CD4-positive, alpha-beta T cell treated with Interleukin-15 for 4 hours (primary cell): ENCODE measurements at regions not wholly inside any gene's neighbourhood (a gene's known extent, or its start where the extent isn't known, plus 50 kb on each side); places are given as distances from the start of the nearest gene placed in this dataset.
"Not testable (repeated sequence)": the region's sequence is repeated elsewhere in the genome, so short reads cannot be mapped to it uniquely, and the experiment has no call there.

ENCODE experiments used
- DNase-seq: peaks from one replicate; pipeline ENCODE4 v3.0.0-alpha.2; 2020; ENCODE audit warnings: low spot score

DNA sequence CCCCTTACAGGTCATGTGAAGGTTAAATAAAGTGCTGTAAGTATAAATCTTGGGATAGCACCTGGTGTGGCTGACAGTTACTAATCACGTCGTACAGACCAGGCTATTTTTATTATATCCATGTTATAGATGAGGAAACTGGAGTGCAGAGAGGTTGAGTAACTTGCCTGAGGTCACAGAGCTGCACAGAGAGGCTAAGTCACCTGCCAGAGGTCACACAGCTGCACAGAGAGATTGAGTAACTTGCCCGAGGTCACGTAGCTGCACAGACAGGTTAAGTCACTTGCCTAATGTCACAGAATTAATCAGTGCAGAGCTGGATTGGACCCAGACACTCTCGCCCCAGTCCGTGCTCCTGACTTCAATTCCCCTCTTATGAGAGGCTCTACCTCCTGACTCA lies 171.5 kb downstream of the NUP210 start:
- DNase-seq, result no peak

- DNase-seq, result no peak
These were observed 172.4 kb upstream of the IQSEC1 start for GRCh38 chr3:13245615-13245978.

- DNase-seq, result no peak
These were observed 170.4 kb upstream of the IQSEC1 start for GRCh38 chr3:13243586-13243985.

- DNase-seq, result no peak
These were observed 169.1 kb upstream of the IQSEC1 start for GRCh38 chr3:13242364-13242737.

GRCh38 chr3:13241621-13242363 lies 168.6 kb upstream of the IQSEC1 start:
- no peak for DNase-seq

- no peak for DNase-seq
These were observed 167.8 kb upstream of the IQSEC1 start for GRCh38 chr3:13240928-13241618.

- no peak for DNase-seq
These were observed 166.2 kb upstream of the IQSEC1 start for GRCh38 chr3:13239467-13239760.

GRCh38 chr3:13238687-13239466 lies 165.6 kb upstream of the IQSEC1 start:
- DNase-seq, result no peak

GRCh38 chr3:13237776-13238490 lies 164.7 kb upstream of the IQSEC1 start:
- no peak for DNase-seq

DNA sequence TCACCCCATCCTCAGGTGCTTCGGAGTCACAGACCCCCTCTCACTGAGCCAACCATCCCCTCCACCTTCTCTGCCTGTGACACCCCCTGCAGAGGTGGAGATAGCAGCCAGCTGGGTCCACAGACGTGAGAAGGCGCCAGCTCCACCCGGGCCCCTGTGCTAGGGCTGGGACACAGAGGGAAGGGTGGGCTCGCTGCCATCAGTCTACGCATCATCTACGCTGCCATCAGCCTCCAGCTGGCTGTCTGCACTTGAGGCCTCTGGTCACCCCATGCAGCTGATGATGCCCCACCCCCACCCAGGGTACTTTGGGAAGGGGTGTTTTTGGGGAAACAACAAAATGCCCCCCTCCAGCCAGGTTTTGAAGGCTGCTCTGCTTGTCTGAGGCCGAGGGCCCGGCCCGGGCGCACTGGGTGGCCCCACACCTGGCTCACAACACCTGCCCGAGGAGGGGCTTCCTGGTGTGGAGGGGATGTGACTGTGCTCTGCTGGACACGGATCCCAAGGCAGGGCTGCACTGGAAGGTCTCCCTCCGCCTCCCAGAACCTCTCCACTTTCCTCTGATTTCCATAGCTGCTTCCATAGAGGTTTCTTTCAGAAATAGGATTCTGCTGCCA lies 163.4 kb upstream of the IQSEC1 start:
- no peak for DNase-seq

DNA sequence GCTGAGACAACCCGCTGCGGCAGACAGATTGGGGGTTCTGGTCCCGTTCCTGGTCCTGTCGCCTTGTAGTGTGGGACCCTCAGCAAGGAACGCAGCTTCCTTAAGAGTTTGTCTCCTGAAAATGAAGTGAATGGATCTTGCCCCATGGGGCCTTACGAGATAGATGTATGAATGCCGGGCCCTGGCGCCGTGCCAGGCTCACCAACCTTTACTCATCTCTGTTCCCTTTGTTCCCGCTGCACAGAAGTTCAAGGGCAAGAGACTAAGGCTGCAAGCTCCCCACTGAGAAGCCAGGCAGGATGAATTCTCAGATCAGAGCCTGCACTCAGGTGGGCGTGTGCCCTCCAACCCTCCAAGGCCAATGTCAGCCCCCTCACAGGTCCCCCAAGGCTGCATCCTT lies 162.7 kb upstream of the IQSEC1 start:
- DNase-seq, result no peak

GRCh38 chr3:13235079-13235478 lies 161.8 kb upstream of the IQSEC1 start:
- peak; percentile 7 for DNase-seq

DNA sequence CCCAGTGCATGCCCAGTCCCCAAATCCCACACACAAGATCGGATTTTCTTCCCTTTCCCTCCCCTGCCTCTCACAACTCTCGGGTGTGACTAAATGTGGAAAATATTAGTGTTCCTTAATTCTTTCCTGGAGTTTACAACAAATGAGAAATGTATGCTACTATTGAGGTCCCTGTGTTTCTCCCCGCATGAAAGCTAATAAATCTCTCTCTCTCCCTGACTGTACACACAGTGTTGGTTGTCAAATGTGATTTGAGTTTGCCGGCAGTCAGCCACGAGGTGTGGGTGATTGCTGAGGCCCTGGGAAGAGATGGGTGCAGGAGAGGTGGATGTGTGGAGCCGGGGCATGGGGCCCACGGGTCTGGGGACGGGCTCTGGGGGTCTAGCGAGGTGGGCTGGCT lies 161.4 kb upstream of the IQSEC1 start:
- no peak for DNase-seq

DNA sequence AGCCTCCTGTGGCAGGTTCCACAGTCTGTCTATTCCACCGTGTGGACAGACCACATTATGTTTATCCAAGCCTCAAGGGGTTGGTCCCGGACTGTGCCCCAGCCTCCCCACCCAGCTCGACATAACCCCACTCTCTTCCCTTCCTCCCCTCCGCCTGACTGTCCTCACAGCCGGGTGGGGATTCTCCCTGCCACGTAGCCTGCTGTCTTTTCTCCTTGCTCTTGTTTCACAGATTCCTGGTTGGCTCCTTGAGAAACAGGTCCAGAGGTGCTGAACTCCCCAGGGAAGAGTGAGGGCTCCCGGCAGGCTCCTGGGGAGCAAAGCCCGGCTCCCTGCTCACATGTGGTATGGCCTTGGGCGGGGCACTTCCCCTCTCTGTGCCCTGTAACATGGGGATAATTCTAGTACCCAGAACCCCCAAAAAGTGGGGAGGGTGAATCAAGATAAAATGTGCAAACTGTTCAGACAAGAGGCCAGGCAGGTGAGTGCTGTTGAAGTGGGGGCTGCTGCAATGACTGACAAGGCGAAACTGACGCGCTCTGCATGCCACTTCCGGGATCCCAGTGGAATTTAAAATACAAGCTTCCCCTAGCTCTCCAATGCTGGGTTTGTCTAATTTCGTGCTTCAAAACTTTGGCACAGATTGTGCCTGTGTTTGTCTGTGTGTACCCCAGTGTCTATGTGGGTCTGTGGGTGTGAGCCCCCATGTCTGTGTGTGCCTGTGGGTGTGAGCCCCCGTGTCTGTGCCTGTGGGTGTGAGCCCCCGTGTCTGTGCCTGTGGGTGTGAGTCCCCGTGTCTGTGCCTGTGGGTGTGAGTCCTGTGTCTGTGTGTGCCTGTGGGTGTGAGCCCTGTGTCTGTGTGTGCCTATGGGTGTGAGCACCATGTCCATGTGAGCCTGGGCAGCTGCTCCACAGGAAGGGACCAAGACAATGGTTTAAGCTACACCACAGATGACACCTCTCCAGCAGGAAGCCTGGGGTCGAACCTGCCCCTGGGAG lies 160.6 kb upstream of the IQSEC1 start:
- DNase-seq, result peak; percentile 13

- DNase-seq, result no peak
These were observed 158.8 kb upstream of the IQSEC1 start for GRCh38 chr3:13231781-13232666.

- DNase-seq, result no peak
These were observed 156.2 kb upstream of the IQSEC1 start for GRCh38 chr3:13229273-13229949.

- no peak for DNase-seq
These were observed 155.4 kb upstream of the IQSEC1 start for GRCh38 chr3:13228584-13228983.

GRCh38 chr3:13228169-13228568 lies 154.9 kb upstream of the IQSEC1 start:
- not testable (repeated sequence) for DNase-seq
